ENCODE measurements at regions not wholly inside any gene's neighbourhood (a gene's known extent, or its start where the extent isn't known, plus 50 kb on each side); places are given as distances from the start of the nearest gene placed in this dataset.
"Not testable (repeated sequence)": the region's sequence is repeated elsewhere in the genome, so short reads cannot be mapped to it uniquely, and the experiment has no call there.

GRCh38 chr9:29214154-29214689 is 1640.9 kb upstream of the C9orf72 start:
- CTCF ChIA-PET = no interaction called here
- POLR2A ChIA-PET = no interaction called here

- ChIA-PET POLR2A (no interaction called here), CTCF (no interaction called here)
Measured at GRCh38 chr9:29214690-29215253, 1641.5 kb upstream of the C9orf72 start.

GRCh38 chr9:29217966-29218365 is 1644.7 kb upstream of the C9orf72 start:
- ChIA-PET POLR2A (no interaction called here), CTCF (no interaction called here)

GRCh38 chr9:29220596-29221251 is 1647.4 kb upstream of the C9orf72 start:
- ChIA-PET POLR2A (no interaction called here), CTCF (no interaction called here)

- CTCF ChIA-PET = no interaction called here
- POLR2A ChIA-PET = no interaction called here
Measured at GRCh38 chr9:29228558-29228957, 1655.3 kb upstream of the C9orf72 start.

GRCh38 chr9:29230931-29231330 is 1657.7 kb upstream of the C9orf72 start:
- POLR2A ChIA-PET = no interaction called here
- CTCF ChIA-PET = no interaction called here

GRCh38 chr9:29233193-29233592 is 1659.9 kb upstream of the C9orf72 start:
- CTCF ChIA-PET = no interaction called here
- POLR2A ChIA-PET = no interaction called here

- CTCF ChIA-PET = no interaction called here
- POLR2A ChIA-PET = no interaction called here
Measured at GRCh38 chr9:29241320-29241719, 1668.0 kb upstream of the C9orf72 start.

GRCh38 chr9:29245351-29245750 is 1672.1 kb upstream of the C9orf72 start:
- ChIA-PET CTCF (no interaction called here), POLR2A (no interaction called here)

- POLR2A ChIA-PET, CTCF ChIA-PET: not testable (repeated sequence)
Measured at GRCh38 chr9:29270400-29270799, 1697.1 kb upstream of the C9orf72 start.

GRCh38 chr9:29282121-29282520 is 1708.8 kb upstream of the C9orf72 start:
- CTCF ChIA-PET = no interaction called here

GRCh38 chr9:29285818-29286217 is 1712.5 kb upstream of the C9orf72 start:
- ChIA-PET CTCF (no interaction called here), POLR2A (no interaction called here)

More at GRCh38 chr9:29282121-29282520, 1708.8 kb upstream of the C9orf72 start:
- POLR2A ChIA-PET = no interaction called here

GRCh38 chr9:29289365-29289764 is 1716.1 kb upstream of the C9orf72 start:
- ChIA-PET POLR2A (no interaction called here), CTCF (no interaction called here)

GRCh38 chr9:29290516-29290915 is 1717.2 kb upstream of the C9orf72 start:
- ChIA-PET POLR2A (no interaction called here), CTCF (no interaction called here)

- ChIA-PET POLR2A (no interaction called here), CTCF (no interaction called here)
Measured at GRCh38 chr9:29297592-29297991, 1724.3 kb upstream of the C9orf72 start.

- ChIA-PET POLR2A (no interaction called here), CTCF (no interaction called here)
Measured at GRCh38 chr9:29311221-29311620, 1737.9 kb upstream of the C9orf72 start.

GRCh38 chr9:29312327-29312726 is 1739.0 kb upstream of the C9orf72 start:
- POLR2A ChIA-PET = no interaction called here
- CTCF ChIA-PET = no interaction called here

GRCh38 chr9:29319736-29320513 is 1746.6 kb upstream of the C9orf72 start:
- ChIA-PET POLR2A (no interaction called here), CTCF (no interaction called here)

- CTCF ChIA-PET = no interaction called here
- POLR2A ChIA-PET = no interaction called here
Measured at GRCh38 chr9:29322240-29322639, 1749.0 kb upstream of the C9orf72 start.

- ChIA-PET CTCF (no interaction called here), POLR2A (no interaction called here)
Measured at GRCh38 chr9:29325894-29326293, 1752.6 kb upstream of the C9orf72 start.

- POLR2A ChIA-PET = no interaction called here
- CTCF ChIA-PET = no interaction called here
Measured at GRCh38 chr9:29332789-29333188, 1759.5 kb upstream of the C9orf72 start.

GRCh38 chr9:29336281-29336680 is 1763.0 kb upstream of the C9orf72 start:
- CTCF ChIA-PET = no interaction called here
- POLR2A ChIA-PET = no interaction called here
